Transverse colon (tissue), 4 donors: ENCODE measurements at regions not wholly inside any gene's neighbourhood (a gene's known extent, or its start where the extent isn't known, plus 50 kb on each side); places are given as distances from the start of the nearest gene placed in this dataset.

Experiments used
- CTCF ChIP-seq, 5 experiments: fragments of 200-600 bp in 3 of 5; fragments of 450-650 bp in 2 of 5; sonication (generic) in 3 of 5; IDR thresholded peaks; 1 replicate in 2 of 5; 2 replicates in 3 of 5; pipeline ENCODE4 v1.5.1; 2016 to 2017; ENCODE audit warnings: antibody characterized with exemption in 5 of 5, inconsistent platforms in 3 of 5, mild to moderate bottlenecking in 2 of 5, moderate library complexity in 1 of 5
- EP300 ChIP-seq: sonication (generic); formaldehyde crosslinking; IDR thresholded peaks from one replicate; pipeline ENCODE4 v1.6.1; 2017; ENCODE audit warnings: antibody characterized with exemption, low read depth
- POLR2A ChIP-seq: fragments of 450-650 bp; IDR thresholded peaks from one replicate; pipeline ENCODE4 v1.6.1; 2016; ENCODE audit warnings: antibody characterized with exemption, mild to moderate bottlenecking, moderate library complexity
- POLR2AphosphoS5 ChIP-seq, 3 donors: sonication (generic); formaldehyde crosslinking; IDR thresholded peaks; one replicate each; pipeline ENCODE4 v1.6.1; 2016; ENCODE audit warnings: antibody characterized with exemption in 3 of 3

- TF ChIP-seq CTCF (IDR thresholded peaks at IDR 0.05) (no peak), POLR2A (no peak), POLR2AphosphoS5 (IDR thresholded peaks at IDR 0.05) (no peak), EP300 (no peak)
These were observed 200.1 kb upstream of the SIX2 start for GRCh38 chr2:45209302-45209701.
